ENCODE measurements at regions not wholly inside any gene's neighbourhood (a gene's known extent, or its start where the extent isn't known, plus 50 kb on each side); places are given as distances from the start of the nearest gene placed in this dataset.

GRCh38 chr11:111120696-111121302, 124.7 kb upstream of the POU2AF2 start:
- Histone ChIP-seq H3K9me3 (ENCODE audit: control insufficient read depth in 3 of 3, low read length in 3 of 3) (no peaks in the 10 kb centered on the region), H3K4me1 (ENCODE audit: control insufficient read depth in 3 of 3, insufficient read depth in 3 of 3, low read length in 3 of 3) (peaks cover 0 to 13% (median 3%) of the 10 kb centered on the region in 3 donors), H3K27me3 (ENCODE audit: control insufficient read depth in 3 of 3, insufficient read depth in 3 of 3, low read length in 3 of 3) (no peaks in the 10 kb centered on the region), H3K4me3 (ENCODE audit: low read length in 3 of 3) (no peak overlapping the region), H3K9ac (ENCODE audit: low read depth in 1 of 3, low read length in 3 of 3) (no peak overlapping the region), H3K27ac (ENCODE audit: low read depth, low read length) (no peak overlapping the region), H3K36me3 (ENCODE audit: control insufficient read depth in 3 of 3, insufficient read depth in 3 of 3, low read length in 3 of 3) (no peaks in the 10 kb centered on the region)

GRCh38 chr11:111120161-111120560, 125.4 kb upstream of the POU2AF2 start:
- Histone ChIP-seq H3K4me1 (ENCODE audit: control insufficient read depth in 3 of 3, insufficient read depth in 3 of 3, low read length in 3 of 3) (peaks cover 0 to 13% (median 3%) of the 10 kb centered on the region in 3 donors), H3K9ac (ENCODE audit: low read depth in 1 of 3, low read length in 3 of 3) (no peak overlapping the region), H3K27me3 (ENCODE audit: control insufficient read depth in 3 of 3, insufficient read depth in 3 of 3, low read length in 3 of 3) (no peaks in the 10 kb centered on the region), H3K4me3 (ENCODE audit: low read length in 3 of 3) (no peak overlapping the region), H3K9me3 (ENCODE audit: control insufficient read depth in 3 of 3, low read length in 3 of 3) (no peaks in the 10 kb centered on the region), H3K27ac (ENCODE audit: low read depth, low read length) (no peak overlapping the region), H3K36me3 (ENCODE audit: control insufficient read depth in 3 of 3, insufficient read depth in 3 of 3, low read length in 3 of 3) (no peaks in the 10 kb centered on the region)

- no peak overlapping the region for H3K27ac ChIP-seq (ENCODE audit: low read depth, low read length)
These were observed 125.8 kb upstream of the POU2AF2 start for GRCh38 chr11:111119751-111120150.

GRCh38 chr11:111115890-111116289, 129.6 kb upstream of the POU2AF2 start:
- Histone ChIP-seq H3K4me1 (ENCODE audit: control insufficient read depth in 3 of 3, insufficient read depth in 3 of 3, low read length in 3 of 3) (peaks cover 0 to 4% (median 0%) of the 10 kb centered on the region in 3 donors), H3K9ac (ENCODE audit: low read depth in 1 of 3, low read length in 3 of 3) (no peak overlapping the region), H3K4me3 (ENCODE audit: low read length in 3 of 3) (no peak overlapping the region), H3K9me3 (ENCODE audit: control insufficient read depth in 3 of 3, low read length in 3 of 3) (no peaks in the 10 kb centered on the region), H3K36me3 (ENCODE audit: control insufficient read depth in 3 of 3, insufficient read depth in 3 of 3, low read length in 3 of 3) (no peaks in the 10 kb centered on the region), H3K27me3 (ENCODE audit: control insufficient read depth in 3 of 3, insufficient read depth in 3 of 3, low read length in 3 of 3) (no peaks in the 10 kb centered on the region), H3K27ac (ENCODE audit: low read depth, low read length) (no peak overlapping the region)

More at GRCh38 chr11:111119751-111120150, 125.8 kb upstream of the POU2AF2 start:
- no peaks in the 10 kb centered on the region for H3K27me3 ChIP-seq (ENCODE audit: control insufficient read depth in 3 of 3, insufficient read depth in 3 of 3, low read length in 3 of 3)
- H3K4me1 ChIP-seq (ENCODE audit: control insufficient read depth in 3 of 3, insufficient read depth in 3 of 3, low read length in 3 of 3) = peaks cover 0 to 13% (median 3%) of the 10 kb centered on the region in 3 donors
- no peaks in the 10 kb centered on the region for H3K36me3 ChIP-seq (ENCODE audit: control insufficient read depth in 3 of 3, insufficient read depth in 3 of 3, low read length in 3 of 3)
- no peak overlapping the region for H3K9ac ChIP-seq (ENCODE audit: low read depth in 1 of 3, low read length in 3 of 3)
- H3K9me3 ChIP-seq (ENCODE audit: control insufficient read depth in 3 of 3, low read length in 3 of 3) = no peaks in the 10 kb centered on the region
- H3K4me3 ChIP-seq (ENCODE audit: low read length in 3 of 3) = no peak overlapping the region

- no peaks in the 10 kb centered on the region for H3K36me3 ChIP-seq (ENCODE audit: control insufficient read depth in 3 of 3, insufficient read depth in 3 of 3, low read length in 3 of 3)
These were observed 131.4 kb upstream of the POU2AF2 start for GRCh38 chr11:111114091-111114490.

GRCh38 chr11:111112614-111113013, 132.9 kb upstream of the POU2AF2 start:
- Histone ChIP-seq H3K36me3 (ENCODE audit: control insufficient read depth in 3 of 3, insufficient read depth in 3 of 3, low read length in 3 of 3) (no peaks in the 10 kb centered on the region), H3K27me3 (ENCODE audit: control insufficient read depth in 3 of 3, insufficient read depth in 3 of 3, low read length in 3 of 3) (no peaks in the 10 kb centered on the region), H3K4me1 (ENCODE audit: control insufficient read depth in 3 of 3, insufficient read depth in 3 of 3, low read length in 3 of 3) (no peaks in the 10 kb centered on the region), H3K27ac (ENCODE audit: low read depth, low read length) (no peak overlapping the region), H3K9ac (ENCODE audit: low read depth in 1 of 3, low read length in 3 of 3) (no peak overlapping the region), H3K9me3 (ENCODE audit: control insufficient read depth in 3 of 3, low read length in 3 of 3) (no peaks in the 10 kb centered on the region), H3K4me3 (ENCODE audit: low read length in 3 of 3) (no peak overlapping the region)

More at GRCh38 chr11:111114091-111114490, 131.4 kb upstream of the POU2AF2 start:
- Histone ChIP-seq H3K4me1 (ENCODE audit: control insufficient read depth in 3 of 3, insufficient read depth in 3 of 3, low read length in 3 of 3) (no peaks in the 10 kb centered on the region), H3K27ac (ENCODE audit: low read depth, low read length) (no peak overlapping the region), H3K9me3 (ENCODE audit: control insufficient read depth in 3 of 3, low read length in 3 of 3) (no peaks in the 10 kb centered on the region), H3K27me3 (ENCODE audit: control insufficient read depth in 3 of 3, insufficient read depth in 3 of 3, low read length in 3 of 3) (no peaks in the 10 kb centered on the region), H3K9ac (ENCODE audit: low read depth in 1 of 3, low read length in 3 of 3) (no peak overlapping the region), H3K4me3 (ENCODE audit: low read length in 3 of 3) (no peak overlapping the region)

- H3K36me3 ChIP-seq (ENCODE audit: control insufficient read depth in 3 of 3, insufficient read depth in 3 of 3, low read length in 3 of 3) = no peaks in the 10 kb centered on the region
- H3K4me3 ChIP-seq (ENCODE audit: low read length in 3 of 3) = no peak overlapping the region
- H3K27ac ChIP-seq (ENCODE audit: low read depth, low read length) = no peak overlapping the region
- H3K27me3 ChIP-seq (ENCODE audit: control insufficient read depth in 3 of 3, insufficient read depth in 3 of 3, low read length in 3 of 3) = no peaks in the 10 kb centered on the region
- H3K9me3 ChIP-seq (ENCODE audit: control insufficient read depth in 3 of 3, low read length in 3 of 3) = no peaks in the 10 kb centered on the region
- H3K9ac ChIP-seq (ENCODE audit: low read depth in 1 of 3, low read length in 3 of 3) = no peak overlapping the region
- H3K4me1 ChIP-seq (ENCODE audit: control insufficient read depth in 3 of 3, insufficient read depth in 3 of 3, low read length in 3 of 3) = no peaks in the 10 kb centered on the region
These were observed 138.0 kb upstream of the POU2AF2 start for GRCh38 chr11:111107501-111107900.

- Histone ChIP-seq H3K9ac (ENCODE audit: low read depth in 1 of 3, low read length in 3 of 3) (no peak overlapping the region), H3K4me3 (ENCODE audit: low read length in 3 of 3) (no peak overlapping the region), H3K36me3 (ENCODE audit: control insufficient read depth in 3 of 3, insufficient read depth in 3 of 3, low read length in 3 of 3) (no peaks in the 10 kb centered on the region), H3K27ac (ENCODE audit: low read depth, low read length) (no peak overlapping the region), H3K27me3 (ENCODE audit: control insufficient read depth in 3 of 3, insufficient read depth in 3 of 3, low read length in 3 of 3) (no peaks in the 10 kb centered on the region), H3K4me1 (ENCODE audit: control insufficient read depth in 3 of 3, insufficient read depth in 3 of 3, low read length in 3 of 3) (no peaks in the 10 kb centered on the region), H3K9me3 (ENCODE audit: control insufficient read depth in 3 of 3, low read length in 3 of 3) (no peaks in the 10 kb centered on the region)
These were observed 138.9 kb upstream of the POU2AF2 start for GRCh38 chr11:111106641-111107040.

GRCh38 chr11:111105566-111105965, 140.0 kb upstream of the POU2AF2 start:
- H3K9me3 ChIP-seq (ENCODE audit: control insufficient read depth in 3 of 3, low read length in 3 of 3) = no peaks in the 10 kb centered on the region

GRCh38 chr11:111104185-111104584, 141.3 kb upstream of the POU2AF2 start:
- Histone ChIP-seq H3K9ac (ENCODE audit: low read depth in 1 of 3, low read length in 3 of 3) (no peak overlapping the region), H3K27ac (ENCODE audit: low read depth, low read length) (no peak overlapping the region), H3K4me1 (ENCODE audit: control insufficient read depth in 3 of 3, insufficient read depth in 3 of 3, low read length in 3 of 3) (no peaks in the 10 kb centered on the region), H3K4me3 (ENCODE audit: low read length in 3 of 3) (no peak overlapping the region), H3K36me3 (ENCODE audit: control insufficient read depth in 3 of 3, insufficient read depth in 3 of 3, low read length in 3 of 3) (no peaks in the 10 kb centered on the region), H3K9me3 (ENCODE audit: control insufficient read depth in 3 of 3, low read length in 3 of 3) (no peaks in the 10 kb centered on the region), H3K27me3 (ENCODE audit: control insufficient read depth in 3 of 3, insufficient read depth in 3 of 3, low read length in 3 of 3) (no peaks in the 10 kb centered on the region)

More at GRCh38 chr11:111105566-111105965, 140.0 kb upstream of the POU2AF2 start:
- Histone ChIP-seq H3K36me3 (ENCODE audit: control insufficient read depth in 3 of 3, insufficient read depth in 3 of 3, low read length in 3 of 3) (no peaks in the 10 kb centered on the region), H3K4me3 (ENCODE audit: low read length in 3 of 3) (no peak overlapping the region), H3K27ac (ENCODE audit: low read depth, low read length) (no peak overlapping the region), H3K27me3 (ENCODE audit: control insufficient read depth in 3 of 3, insufficient read depth in 3 of 3, low read length in 3 of 3) (no peaks in the 10 kb centered on the region), H3K4me1 (ENCODE audit: control insufficient read depth in 3 of 3, insufficient read depth in 3 of 3, low read length in 3 of 3) (no peaks in the 10 kb centered on the region), H3K9ac (ENCODE audit: low read depth in 1 of 3, low read length in 3 of 3) (no peak overlapping the region)
